ENCODE measurements at regions not wholly inside any gene's neighbourhood (a gene's known extent, or its start where the extent isn't known, plus 50 kb on each side); places are given as distances from the start of the nearest gene placed in this dataset.

GRCh38 chr3:66705076-66705475, 204.3 kb upstream of the LRIG1 start:
- no peak overlapping the region for H3K4me3 ChIP-seq
- no peak for TF ChIP-seq POLR2A (IDR thresholded peaks at IDR 0.05)
- H3K27ac ChIP-seq, result no peak overlapping the region
- H3K9me3 ChIP-seq (replicated peaks in 1 of 3), result no peaks in the 10 kb centered on the region
- no peaks in the 10 kb centered on the region for H3K36me3 ChIP-seq (replicated peaks in 1 of 2)
- no peak for DNase-seq
- H3K4me1 ChIP-seq (replicated peaks in 1 of 2), result no peaks in the 10 kb centered on the region
- intact Hi-C loops (cut with DNase I), result no loop called here
- 62 to 83% (median 75%) methylated on average over 2 of the region's 2 CpGs for WGBS, 4 donors
- no peaks in the 10 kb centered on the region for H3K27me3 ChIP-seq

GRCh38 chr3:66706890-66707289, 206.1 kb upstream of the LRIG1 start:
- no peak for TF ChIP-seq CTCF (IDR thresholded peaks at IDR 0.05)
- no peak for TF ChIP-seq POLR2A (IDR thresholded peaks at IDR 0.05)
- H3K36me3 ChIP-seq (replicated peaks in 1 of 2), result no peaks in the 10 kb centered on the region
- H3K27ac ChIP-seq, result no peak overlapping the region
- no peaks in the 10 kb centered on the region for H3K27me3 ChIP-seq
- 85 to 89% (median 88%) methylated on average over 3 of the region's 3 CpGs for WGBS, 4 donors
- intact Hi-C loops (cut with DNase I), result no loop called here
- no peaks in the 10 kb centered on the region for H3K4me1 ChIP-seq (replicated peaks in 1 of 2)
- no peak for DNase-seq
- H3K9me3 ChIP-seq (replicated peaks in 1 of 3), result no peaks in the 10 kb centered on the region
- H3K4me3 ChIP-seq, result no peak overlapping the region

GRCh38 chr3:66709532-66709931, 208.7 kb upstream of the LRIG1 start:
- no peak overlapping the region for H3K27ac ChIP-seq
- H3K4me1 ChIP-seq (replicated peaks in 1 of 2), result no peaks in the 10 kb centered on the region
- intact Hi-C loops (cut with DNase I), result no loop called here
- TF ChIP-seq POLR2A (IDR thresholded peaks at IDR 0.05) (no peak), CTCF (IDR thresholded peaks at IDR 0.05) (no peak)
- H3K9me3 ChIP-seq (replicated peaks in 1 of 3), result no peaks in the 10 kb centered on the region
- H3K4me3 ChIP-seq, result no peak overlapping the region
- DNase-seq, result no peak
- WGBS, 4 donors, result 24 to 44% (median 39%) methylated on average over 3 of the region's 3 CpGs
- H3K27me3 ChIP-seq, result no peaks in the 10 kb centered on the region
- H3K36me3 ChIP-seq (replicated peaks in 1 of 2), result no peaks in the 10 kb centered on the region

- intact Hi-C loops (cut with DNase I), result no loop called here
- no peaks in the 10 kb centered on the region for H3K36me3 ChIP-seq (replicated peaks in 1 of 2)
- H3K4me3 ChIP-seq, result no peak overlapping the region
- TF ChIP-seq CTCF (IDR thresholded peaks at IDR 0.05) (no peak), POLR2A (IDR thresholded peaks at IDR 0.05) (no peak)
- no peaks in the 10 kb centered on the region for H3K9me3 ChIP-seq (replicated peaks in 1 of 3)
- H3K4me1 ChIP-seq (replicated peaks in 1 of 2), result no peaks in the 10 kb centered on the region
- no peak for DNase-seq
- 44 to 54% (median 53%) methylated on average over 4 of the region's 4 CpGs for WGBS, 4 donors
- H3K27ac ChIP-seq, result no peak overlapping the region
- no peaks in the 10 kb centered on the region for H3K27me3 ChIP-seq
Measured at GRCh38 chr3:66712210-66712609, 211.4 kb upstream of the LRIG1 start.

GRCh38 chr3:66713921-66714320, 213.1 kb upstream of the LRIG1 start:
- H3K4me3 ChIP-seq, result no peak overlapping the region
- DNase-seq, result no peak
- intact Hi-C loops (cut with DNase I), result no loop called here
- no peaks in the 10 kb centered on the region for H3K9me3 ChIP-seq (replicated peaks in 1 of 3)
- 55 to 78% (median 73%) methylated on average over 2 of the region's 2 CpGs for WGBS, 4 donors
- H3K27ac ChIP-seq, result no peak overlapping the region
- TF ChIP-seq CTCF (IDR thresholded peaks at IDR 0.05) (no peak), POLR2A (IDR thresholded peaks at IDR 0.05) (no peak)
- no peaks in the 10 kb centered on the region for H3K27me3 ChIP-seq
- no peaks in the 10 kb centered on the region for H3K4me1 ChIP-seq (replicated peaks in 1 of 2)
- H3K36me3 ChIP-seq (replicated peaks in 1 of 2), result no peaks in the 10 kb centered on the region

Data from adrenal gland (tissue), 9 donors.